ENCODE measurements at regions not wholly inside any gene's neighbourhood (a gene's known extent, or its start where the extent isn't known, plus 50 kb on each side); places are given as distances from the start of the nearest gene placed in this dataset.

- no peak for DNase-seq (ENCODE audit: low read depth)
- Histone ChIP-seq H3K4me3 (ENCODE audit: low read depth, low read length) (no peak overlapping the region), H3K36me3 (ENCODE audit: control insufficient read depth, insufficient read depth, low read length) (no peaks in the 10 kb centered on the region), H3K27me3 (ENCODE audit: control insufficient read depth, insufficient read depth, low read length) (no peaks in the 10 kb centered on the region)
- TF ChIP-seq CTCF (IDR thresholded peaks at IDR 0.05; ENCODE audit: insufficient read depth, low read length, poor library complexity, severe bottlenecking) = no peak
Observed at GRCh38 chr12:24293549-24293948, 344.1 kb upstream of the SOX5 start.

- no peak overlapping the region for H3K4me3 ChIP-seq (ENCODE audit: low read depth, low read length)
- no peak for DNase-seq (ENCODE audit: low read depth)
- TF ChIP-seq CTCF (IDR thresholded peaks at IDR 0.05; ENCODE audit: insufficient read depth, low read length, poor library complexity, severe bottlenecking) = no peak
- no peaks in the 10 kb centered on the region for H3K36me3 ChIP-seq (ENCODE audit: control insufficient read depth, insufficient read depth, low read length)
- no peaks in the 10 kb centered on the region for H3K27me3 ChIP-seq (ENCODE audit: control insufficient read depth, insufficient read depth, low read length)
Observed at GRCh38 chr12:24287963-24288362, 338.5 kb upstream of the SOX5 start.

GRCh38 chr12:24285448-24285847 lies 336.0 kb upstream of the SOX5 start:
- no peak for TF ChIP-seq CTCF (IDR thresholded peaks at IDR 0.05; ENCODE audit: insufficient read depth, low read length, poor library complexity, severe bottlenecking)

GRCh38 chr12:24281341-24281740 lies 331.9 kb upstream of the SOX5 start:
- DNase-seq (ENCODE audit: low read depth) = no peak
- no peak overlapping the region for H3K4me3 ChIP-seq (ENCODE audit: low read depth, low read length)
- H3K36me3 ChIP-seq (ENCODE audit: control insufficient read depth, insufficient read depth, low read length) = no peaks in the 10 kb centered on the region
- H3K27me3 ChIP-seq (ENCODE audit: control insufficient read depth, insufficient read depth, low read length) = no peaks in the 10 kb centered on the region
- TF ChIP-seq CTCF (IDR thresholded peaks at IDR 0.05; ENCODE audit: insufficient read depth, low read length, poor library complexity, severe bottlenecking) = no peak

More at GRCh38 chr12:24285448-24285847, 336.0 kb upstream of the SOX5 start:
- no peaks in the 10 kb centered on the region for H3K27me3 ChIP-seq (ENCODE audit: control insufficient read depth, insufficient read depth, low read length)
- no peaks in the 10 kb centered on the region for H3K36me3 ChIP-seq (ENCODE audit: control insufficient read depth, insufficient read depth, low read length)
- no peak overlapping the region for H3K4me3 ChIP-seq (ENCODE audit: low read depth, low read length)
- DNase-seq (ENCODE audit: low read depth) = no peak

GRCh38 chr12:24280056-24280842 lies 330.8 kb upstream of the SOX5 start:
- Histone ChIP-seq H3K36me3 (ENCODE audit: control insufficient read depth, insufficient read depth, low read length) (no peaks in the 10 kb centered on the region), H3K4me3 (ENCODE audit: low read depth, low read length) (no peak overlapping the region), H3K27me3 (ENCODE audit: control insufficient read depth, insufficient read depth, low read length) (no peaks in the 10 kb centered on the region)
- no peak for TF ChIP-seq CTCF (IDR thresholded peaks at IDR 0.05; ENCODE audit: insufficient read depth, low read length, poor library complexity, severe bottlenecking)
- no peak for DNase-seq (ENCODE audit: low read depth)

- Histone ChIP-seq H3K4me3 (ENCODE audit: low read depth, low read length) (no peak overlapping the region), H3K27me3 (ENCODE audit: control insufficient read depth, insufficient read depth, low read length) (no peaks in the 10 kb centered on the region), H3K36me3 (ENCODE audit: control insufficient read depth, insufficient read depth, low read length) (no peaks in the 10 kb centered on the region)
- no peak for DNase-seq (ENCODE audit: low read depth)
- no peak for TF ChIP-seq CTCF (IDR thresholded peaks at IDR 0.05; ENCODE audit: insufficient read depth, low read length, poor library complexity, severe bottlenecking)
Observed at GRCh38 chr12:24278832-24279231, 329.4 kb upstream of the SOX5 start.

Measured in kidney epithelial cell (primary cell).